ENCODE measurements at regions not wholly inside any gene's neighbourhood (a gene's known extent, or its start where the extent isn't known, plus 50 kb on each side); places are given as distances from the start of the nearest gene placed in this dataset.
A peak's percentile ranks its signal among the peaks of the same experiment; 100 is the strongest.

- DNase-seq (ENCODE audit: low spot score), result no peak
Measured at GRCh38 chr11:113554526-113554925, 79.3 kb upstream of the DRD2 start.

- DNase-seq (ENCODE audit: low spot score), result no peak
Measured at GRCh38 chr11:113553915-113554314, 78.7 kb upstream of the DRD2 start.

GRCh38 chr11:113553235-113553634 is 78.0 kb upstream of the DRD2 start:
- peak; percentile 90 for DNase-seq (ENCODE audit: low spot score)

GRCh38 chr11:113552271-113552670 is 77.1 kb upstream of the DRD2 start:
- DNase-seq (ENCODE audit: low spot score), result no peak

GRCh38 chr11:113551645-113552044 is 76.4 kb upstream of the DRD2 start:
- DNase-seq (ENCODE audit: low spot score), result no peak

- no peak for DNase-seq (ENCODE audit: low spot score)
Measured at GRCh38 chr11:113549611-113550578, 74.7 kb upstream of the DRD2 start.

GRCh38 chr11:113549061-113549460 is 73.9 kb upstream of the DRD2 start:
- no peak for DNase-seq (ENCODE audit: low spot score)

GRCh38 chr11:113547739-113548138 is 72.5 kb upstream of the DRD2 start:
- DNase-seq (ENCODE audit: low spot score), result no peak

GRCh38 chr11:113546757-113547507 is 71.7 kb upstream of the DRD2 start:
- DNase-seq (ENCODE audit: low spot score), result no peak

- DNase-seq (ENCODE audit: low spot score), result no peak
Measured at GRCh38 chr11:113542420-113542819, 67.2 kb upstream of the DRD2 start.

- DNase-seq (ENCODE audit: low spot score), result no peak
Measured at GRCh38 chr11:113540416-113541330, 65.5 kb upstream of the DRD2 start.

- DNase-seq (ENCODE audit: low spot score), result no peak
Measured at GRCh38 chr11:113538451-113539412, 63.5 kb upstream of the DRD2 start.

GRCh38 chr11:113534625-113535024 is 59.4 kb upstream of the DRD2 start:
- DNase-seq (ENCODE audit: low spot score), result no peak

GRCh38 chr11:113533425-113533698 is 58.2 kb upstream of the DRD2 start:
- DNase-seq (ENCODE audit: low spot score), result no peak

- DNase-seq (ENCODE audit: low spot score), result peak; percentile 79
Measured at GRCh38 chr11:113532697-113533424, 57.7 kb upstream of the DRD2 start.

- peak; percentile 82 for DNase-seq (ENCODE audit: low spot score)
Measured at GRCh38 chr11:113531575-113532451, 56.6 kb upstream of the DRD2 start.

- no peak for DNase-seq (ENCODE audit: low spot score)
Measured at GRCh38 chr11:113531083-113531482, 55.9 kb upstream of the DRD2 start.

GRCh38 chr11:113529606-113530005 is 54.4 kb upstream of the DRD2 start:
- no peak for DNase-seq (ENCODE audit: low spot score)

- DNase-seq (ENCODE audit: low spot score), result no peak
Measured at GRCh38 chr11:113528982-113529381, 53.8 kb upstream of the DRD2 start.
